Fibroblast of skin of left biceps (primary cell): ENCODE measurements at regions not wholly inside any gene's neighbourhood (a gene's known extent, or its start where the extent isn't known, plus 50 kb on each side); places are given as distances from the start of the nearest gene placed in this dataset.

Experiments
- DNase-seq, 2 experiments: peaks; one replicate each; pipeline ENCODE4 v3.0.0-alpha.2; 2013; ENCODE audit warnings: low read depth in 2 of 2

GRCh38 chr20:50343125-50343489 lies 152.5 kb downstream of the CEBPB start:
- DNase-seq: no peak

GRCh38 chr20:50343490-50344179 lies 153.0 kb downstream of the CEBPB start:
- no peak for DNase-seq

DNA sequence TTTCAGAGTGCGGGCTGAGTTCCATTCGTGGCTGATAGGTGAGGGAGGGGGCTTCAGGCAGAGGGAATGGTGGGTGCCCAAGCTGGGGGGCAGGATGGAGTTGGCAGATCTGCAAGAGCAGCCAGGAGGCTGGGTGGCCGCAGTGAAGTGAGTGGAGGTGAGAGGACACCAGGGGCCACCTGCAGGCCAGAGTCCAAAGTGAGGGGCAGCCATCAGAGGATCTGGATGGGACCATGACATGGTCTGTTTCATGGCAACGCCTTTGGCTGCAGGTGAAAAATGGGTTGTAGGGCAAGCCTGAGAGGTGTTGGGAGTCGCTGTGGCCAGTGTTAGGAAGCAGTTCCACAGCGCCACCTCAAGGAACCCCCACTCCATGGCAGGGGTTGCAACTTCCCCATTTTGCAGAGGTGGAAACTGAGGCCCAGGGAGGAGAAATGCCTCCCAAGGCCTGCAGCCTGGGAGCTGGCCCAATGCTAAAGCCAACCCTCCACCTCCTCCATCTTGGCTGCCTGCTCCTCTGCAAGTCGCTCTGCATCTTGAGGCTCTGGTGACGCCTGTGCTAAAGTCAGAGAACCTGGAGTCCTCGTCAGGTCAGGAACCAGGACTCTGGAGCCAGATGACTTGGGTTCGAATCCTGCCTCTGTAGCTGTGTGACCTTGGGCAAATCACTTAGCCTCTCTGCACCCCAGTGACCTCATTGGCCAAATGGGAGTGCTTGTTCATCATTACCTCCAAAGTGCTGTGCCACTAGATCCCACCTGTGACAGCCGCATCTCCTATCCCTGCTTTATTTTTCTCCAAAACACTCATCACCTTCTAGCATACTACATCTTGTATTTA lies 153.8 kb downstream of the CEBPB start:
- no peak for DNase-seq

GRCh38 chr20:50345712-50346373 lies 155.2 kb downstream of the CEBPB start:
- DNase-seq: no peak

GRCh38 chr20:50346374-50347283 lies 156.0 kb downstream of the CEBPB start:
- DNase-seq: peak; percentile 62 to 65

GRCh38 chr20:50347284-50348063 lies 156.8 kb downstream of the CEBPB start:
- no peak for DNase-seq

- DNase-seq: no peak
These were observed 157.5 kb downstream of the CEBPB start for GRCh38 chr20:50348096-50348495.

GRCh38 chr20:50350510-50351249 lies 159.5 kb upstream of the PTPN1 start:
- no peak for DNase-seq

- DNase-seq: no peak
These were observed 158.6 kb upstream of the PTPN1 start for GRCh38 chr20:50351541-50351940.

DNA sequence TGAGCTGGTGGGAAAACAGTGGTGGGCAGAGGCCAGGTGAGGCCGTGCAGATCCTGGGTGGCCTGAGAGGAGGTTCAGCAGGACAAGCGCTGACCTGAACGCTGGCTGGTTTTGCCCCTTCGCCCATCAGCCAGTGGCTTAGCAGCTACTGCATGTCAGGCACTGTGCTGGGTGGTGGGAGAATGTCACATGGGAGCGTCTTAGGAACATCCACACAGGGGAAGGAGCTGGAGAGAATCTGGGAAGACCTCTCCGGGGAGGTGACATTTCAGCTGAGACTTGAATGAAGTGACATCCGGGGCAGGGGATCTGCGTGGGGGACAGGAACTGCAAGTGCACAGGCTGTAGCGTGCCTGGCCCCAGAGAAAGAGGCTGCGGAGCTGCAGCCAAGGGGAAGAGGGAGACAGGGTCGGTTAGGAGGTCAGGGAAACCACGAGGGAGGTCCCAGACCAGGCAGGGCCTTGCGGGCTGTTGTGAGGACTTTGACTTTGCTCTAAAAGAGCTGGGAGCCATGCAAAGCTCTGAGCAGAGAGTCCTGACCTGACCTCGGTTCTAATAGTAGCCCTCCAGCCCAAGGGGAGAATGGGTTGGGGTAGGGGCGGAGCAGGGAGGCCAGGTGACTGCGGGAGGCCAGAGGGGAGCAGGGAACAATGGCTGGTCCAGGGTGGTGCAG lies 156.8 kb upstream of the PTPN1 start:
- no peak for DNase-seq

GRCh38 chr20:50354721-50355589 lies 155.2 kb upstream of the PTPN1 start:
- no peak for DNase-seq

DNA sequence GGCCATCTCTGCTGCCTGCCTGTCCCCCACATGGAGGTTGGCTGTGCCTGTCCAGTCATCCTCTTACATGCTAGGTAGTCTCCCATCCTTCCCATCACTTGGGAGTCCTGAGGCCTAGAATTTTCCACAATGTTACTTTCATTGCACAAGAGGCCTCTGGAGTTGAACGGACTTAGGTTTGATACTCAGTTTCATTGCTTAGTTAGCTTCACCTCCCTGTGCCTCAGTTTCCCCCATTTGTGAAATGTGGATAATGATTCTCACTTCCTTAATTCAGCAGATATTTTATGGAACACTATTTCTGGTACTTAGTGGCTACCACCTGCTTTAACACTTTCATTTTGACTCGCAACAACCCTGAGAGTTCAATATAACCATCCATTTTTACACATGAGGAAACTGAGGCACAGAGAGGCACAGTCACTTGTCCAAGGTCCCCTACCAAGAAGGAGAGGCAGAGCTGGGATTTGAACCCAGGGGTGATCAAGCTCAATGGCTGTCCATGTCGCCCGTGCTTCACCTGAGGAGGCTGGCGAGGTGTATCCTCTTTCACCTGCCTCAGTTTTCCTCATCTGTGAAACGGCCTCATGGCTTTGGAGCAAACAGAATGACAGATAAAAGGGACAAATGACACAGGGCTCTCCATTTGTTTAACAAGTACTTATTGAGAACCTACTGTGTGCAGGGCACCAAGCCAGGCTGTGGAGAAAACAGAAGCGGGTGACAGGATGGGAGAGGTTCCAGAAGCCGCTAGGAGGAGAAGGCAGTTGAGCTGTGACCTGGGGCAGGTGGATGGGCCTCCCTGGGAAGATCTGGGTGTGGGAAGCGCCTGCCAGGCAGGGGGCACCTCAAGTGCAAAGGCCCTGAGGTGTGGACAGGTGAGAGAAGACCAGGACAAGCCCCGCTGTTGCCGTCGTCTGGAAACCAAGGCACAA lies 154.3 kb upstream of the PTPN1 start:
- DNase-seq: no peak

- DNase-seq: no peak
These were observed 153.7 kb upstream of the PTPN1 start for GRCh38 chr20:50356525-50356885.

- DNase-seq: no peak
These were observed 153.0 kb upstream of the PTPN1 start for GRCh38 chr20:50356962-50357782.

DNA sequence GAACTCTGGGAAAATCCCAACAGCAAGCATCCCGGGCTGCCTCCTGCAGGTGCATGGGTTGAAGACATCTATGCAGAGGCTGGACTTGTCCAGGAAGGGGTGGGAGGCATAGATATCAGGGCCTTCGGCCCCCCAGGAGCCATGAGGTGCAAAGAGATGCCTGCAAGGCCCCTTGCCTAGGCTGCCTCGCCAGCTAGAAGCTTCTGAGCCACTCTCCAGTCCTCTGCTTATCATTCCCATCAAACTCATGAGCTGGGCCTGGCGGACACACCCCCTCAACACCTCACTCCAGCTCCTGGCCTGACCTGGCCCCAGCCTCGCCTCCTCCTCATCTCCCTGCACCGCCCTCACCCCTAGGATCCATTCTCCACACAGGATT lies 152.4 kb upstream of the PTPN1 start:
- no peak for DNase-seq

- no peak for DNase-seq
These were observed 152.0 kb upstream of the PTPN1 start for GRCh38 chr20:50358166-50358565.

DNA sequence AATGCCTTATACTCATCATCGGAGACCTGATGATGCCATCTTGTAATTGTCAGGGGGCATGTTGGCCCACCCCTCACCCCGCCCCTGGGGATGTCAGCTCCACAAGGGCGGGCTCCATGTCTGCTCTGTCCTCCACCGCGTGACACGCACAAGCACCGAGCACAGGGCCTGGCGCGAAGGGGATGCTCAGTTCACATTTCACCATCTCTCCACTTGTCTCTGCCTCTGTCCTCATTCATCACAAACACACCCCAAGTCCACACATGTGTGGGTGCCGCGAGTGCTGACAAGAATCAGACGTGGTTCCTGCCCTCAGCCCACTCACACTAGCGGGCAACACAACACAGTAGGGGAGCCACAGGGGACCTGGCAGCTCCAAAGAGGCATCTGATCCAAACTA lies 151.2 kb upstream of the PTPN1 start:
- no peak for DNase-seq
